ENCODE measurements at regions not wholly inside any gene's neighbourhood (a gene's known extent, or its start where the extent isn't known, plus 50 kb on each side); places are given as distances from the start of the nearest gene placed in this dataset.

GRCh38 chr13:59495299-59495698, 668.4 kb downstream of the DIAPH3 start:
- no peak for ATAC-seq (ENCODE audit: low FRiP score)
- no peak for DNase-seq (ENCODE audit: low spot score)
- no peak for TF ChIP-seq CTCF (IDR thresholded peaks at IDR 0.05)

- DNase-seq (ENCODE audit: low spot score) (no peak), ATAC-seq (ENCODE audit: low FRiP score) (no peak)
- no peak for TF ChIP-seq CTCF (IDR thresholded peaks at IDR 0.05)
Observed at GRCh38 chr13:59495936-59496512, 667.7 kb downstream of the DIAPH3 start.

GRCh38 chr13:59497621-59498247, 666.0 kb downstream of the DIAPH3 start:
- no peak for DNase-seq (ENCODE audit: low spot score)
- no peak for ATAC-seq (ENCODE audit: low FRiP score)
- no peak for TF ChIP-seq CTCF (IDR thresholded peaks at IDR 0.05)

GRCh38 chr13:59501004-59501403, 662.7 kb downstream of the DIAPH3 start:
- no peak for TF ChIP-seq CTCF (IDR thresholded peaks at IDR 0.05)
- DNase-seq (ENCODE audit: low spot score) (no peak), ATAC-seq (ENCODE audit: low FRiP score) (no peak)

- TF ChIP-seq CTCF (IDR thresholded peaks at IDR 0.05): no peak
- no peak for ATAC-seq (ENCODE audit: low FRiP score)
- DNase-seq (ENCODE audit: low spot score): no peak
Observed at GRCh38 chr13:59504407-59504806, 659.3 kb downstream of the DIAPH3 start.

- no peak for DNase-seq (ENCODE audit: low spot score)
- TF ChIP-seq CTCF (IDR thresholded peaks at IDR 0.05): no peak
- no peak for ATAC-seq (ENCODE audit: low FRiP score)
Observed at GRCh38 chr13:59510386-59510785, 653.3 kb downstream of the DIAPH3 start.

- no peak for TF ChIP-seq CTCF (IDR thresholded peaks at IDR 0.05)
Observed at GRCh38 chr13:59513686-59514085, 650.0 kb downstream of the DIAPH3 start.

More at GRCh38 chr13:59513686-59514085, 650.0 kb downstream of the DIAPH3 start:
- DNase-seq (ENCODE audit: low spot score) (no peak), ATAC-seq (ENCODE audit: low FRiP score) (no peak)
